CD1c-positive myeloid dendritic cell (primary cell): ENCODE measurements at regions not wholly inside any gene's neighbourhood (a gene's known extent, or its start where the extent isn't known, plus 50 kb on each side); places are given as distances from the start of the nearest gene placed in this dataset.
"Not testable (repeated sequence)": the region's sequence is repeated elsewhere in the genome, so short reads cannot be mapped to it uniquely, and the experiment has no call there.

ENCODE experiments used
- DNase-seq: peaks from one replicate; pipeline ENCODE4 v3.0.0-alpha.2; 2016; ENCODE audit errors: extremely low spot score

GRCh38 chr3:182399978-182400737 is 393.1 kb upstream of the ATP11B start:
- no peak for DNase-seq

GRCh38 chr3:182400838-182401237 is 392.5 kb upstream of the ATP11B start:
- no peak for DNase-seq

GRCh38 chr3:182404031-182404430 is 389.3 kb upstream of the ATP11B start:
- no peak for DNase-seq

- DNase-seq: no peak
Observed at GRCh38 chr3:182405759-182406158, 387.5 kb upstream of the ATP11B start.

- DNase-seq: no peak
Observed at GRCh38 chr3:182406786-182407185, 386.5 kb upstream of the ATP11B start.

- no peak for DNase-seq
Observed at GRCh38 chr3:182410051-182410450, 383.3 kb upstream of the ATP11B start.

GRCh38 chr3:182412066-182412465 is 381.2 kb upstream of the ATP11B start:
- DNase-seq: no peak

- no peak for DNase-seq
Observed at GRCh38 chr3:182413061-182413460, 380.2 kb upstream of the ATP11B start.

GRCh38 chr3:182413682-182414081 is 379.6 kb upstream of the ATP11B start:
- DNase-seq: no peak

GRCh38 chr3:182414586-182414985 is 378.7 kb upstream of the ATP11B start:
- DNase-seq: no peak

- DNase-seq: no peak
Observed at GRCh38 chr3:182420741-182421140, 372.6 kb upstream of the ATP11B start.

GRCh38 chr3:182424006-182424405 is 369.3 kb upstream of the ATP11B start:
- no peak for DNase-seq

- DNase-seq: not testable (repeated sequence)
Observed at GRCh38 chr3:182425926-182426718, 367.2 kb upstream of the ATP11B start.

GRCh38 chr3:182431972-182432371 is 361.3 kb upstream of the ATP11B start:
- DNase-seq: not testable (repeated sequence)

- no peak for DNase-seq
Observed at GRCh38 chr3:182435860-182436259, 357.4 kb upstream of the ATP11B start.

GRCh38 chr3:182436547-182436946 is 356.8 kb upstream of the ATP11B start:
- DNase-seq: no peak

- no peak for DNase-seq
Observed at GRCh38 chr3:182438398-182438797, 354.9 kb upstream of the ATP11B start.

GRCh38 chr3:182440101-182440500 is 353.2 kb upstream of the ATP11B start:
- no peak for DNase-seq

GRCh38 chr3:182445576-182445975 is 347.7 kb upstream of the ATP11B start:
- DNase-seq: no peak

GRCh38 chr3:182450942-182451787 is 342.1 kb upstream of the ATP11B start:
- no peak for DNase-seq

GRCh38 chr3:182451871-182452270 is 341.4 kb upstream of the ATP11B start:
- DNase-seq: no peak

GRCh38 chr3:182455011-182455410 is 338.3 kb upstream of the ATP11B start:
- DNase-seq: no peak
